Esophagus muscularis mucosa (tissue), 4 donors: ENCODE measurements at regions not wholly inside any gene's neighbourhood (a gene's known extent, or its start where the extent isn't known, plus 50 kb on each side); places are given as distances from the start of the nearest gene placed in this dataset.

Experiments used
- DNase-seq: peaks from one replicate; pipeline ENCODE4 v3.0.0-alpha.2; 2017; ENCODE audit errors: extremely low spot score
- H3K27ac ChIP-seq, 4 donors: fragments of 200-600 bp; sonication (generic); replicated peaks in 1 of 4; 1 replicate in 3 of 4; 2 replicates in 1 of 4; pipeline ENCODE4 v1.5.1; 2016 to 2019; ENCODE audit warnings: mild to moderate bottlenecking in 1 of 4
- H3K27me3 ChIP-seq, 4 donors: fragments of 200-600 bp; sonication (generic); one replicate each; pipeline versions ENCODE4 v1.5.1 to v1.6.0; 2016 to 2019
- H3K36me3 ChIP-seq, 4 donors: fragments of 200-600 bp; sonication (generic); one replicate each; pipeline ENCODE4 v1.5.1; 2016 to 2019
- H3K4me1 ChIP-seq, 4 donors: fragments of 200-600 bp; sonication (generic); one replicate each; pipeline ENCODE4 v1.5.1; 2016 to 2019
- H3K4me3 ChIP-seq, 4 donors: fragments of 200-600 bp; sonication (generic); 1 replicate in 2 of 4; 2 replicates in 2 of 4; pipeline ENCODE4 v1.5.1; 2016 to 2019; ENCODE audit warnings: mild to moderate bottlenecking in 4 of 4, moderate library complexity in 1 of 4
- H3K9me3 ChIP-seq, 4 donors: fragments of 200-600 bp; sonication (generic); 1 replicate in 3 of 4; 2 replicates in 1 of 4; pipeline ENCODE4 v1.5.1; 2016 to 2019
- EP300 ChIP-seq: sonication (generic); formaldehyde crosslinking; IDR thresholded peaks from one replicate; pipeline ENCODE4 v1.6.1; 2017; ENCODE audit warnings: antibody characterized with exemption
- POLR2A ChIP-seq: fragments of 450-650 bp; IDR thresholded peaks from one replicate; pipeline ENCODE4 v1.6.1; 2017; ENCODE audit warnings: antibody characterized with exemption, moderate library complexity, mild to moderate bottlenecking, low read depth
- POLR2AphosphoS5 ChIP-seq, 2 donors: sonication (generic); formaldehyde crosslinking; IDR thresholded peaks; one replicate each; pipeline ENCODE4 v1.6.1; 2017; ENCODE audit warnings: antibody characterized with exemption in 2 of 2
- WGBS: methylation state at CpG from one replicate; pipeline ENCODE4 v1.1.5; 2018; 5-methylcytosine and 5-hydroxymethylcytosine counted together
- intact Hi-C: fragments of 100-400 bp; cut with DNase I; formaldehyde crosslinking; loops from one replicate; pipeline ENCODE4 v1.15.1; 2023
- TF ChIP-seq, protein P1 (sequence below), 3 experiments: fragments of 200-600 bp in 2 of 3; fragments of 450-650 bp in 1 of 3; sonication (generic) in 2 of 3; IDR thresholded peaks; one replicate each; pipeline ENCODE4 v1.5.1; 2017 to 2019; ENCODE audit warnings: antibody characterized with exemption in 3 of 3, mild to moderate bottlenecking in 2 of 3, moderate library complexity in 1 of 3

DNA sequence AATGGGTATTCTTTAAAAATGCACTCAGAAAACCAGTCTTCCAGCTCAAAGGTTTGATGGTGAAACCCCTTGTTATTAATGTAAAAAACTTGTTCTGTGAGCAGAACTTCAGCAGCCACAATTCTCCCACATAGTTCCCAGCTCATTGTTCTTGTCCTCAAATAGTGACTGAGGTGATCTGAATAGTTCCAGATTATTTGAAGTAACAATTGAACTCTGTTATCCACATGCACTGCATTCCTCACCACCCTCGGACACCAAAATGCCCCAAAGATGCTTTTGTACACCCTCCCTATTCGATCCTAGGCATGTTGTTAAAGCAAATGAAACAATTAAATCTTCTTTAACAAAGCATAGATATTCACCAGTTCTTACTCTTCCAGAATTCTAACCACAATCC, 2186.8 kb upstream of the CELF4 start:
- intact Hi-C loops, result no loop called here

DNA sequence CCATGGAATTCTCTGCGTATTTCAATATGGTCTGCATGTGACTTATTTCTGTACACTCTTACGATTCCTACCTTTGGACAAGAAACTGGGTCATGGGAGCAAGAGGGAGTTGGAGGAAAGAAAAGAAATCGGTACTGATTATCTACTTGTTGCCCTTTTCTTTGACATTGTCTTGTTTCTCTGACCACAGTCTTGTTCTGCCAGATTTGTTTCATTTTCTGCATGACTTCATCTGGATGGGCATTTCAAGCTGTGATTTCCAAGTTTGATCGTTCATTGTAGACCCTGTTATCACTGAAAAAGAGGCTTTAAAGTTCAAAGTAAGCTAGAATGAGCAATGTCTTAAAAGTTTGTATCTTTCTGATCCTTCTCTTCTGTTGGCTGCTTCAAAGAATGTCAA, 2186.3 kb upstream of the CELF4 start:
- H3K9me3 ChIP-seq, result no peaks in the 10 kb centered on the region
- no peaks in the 10 kb centered on the region for H3K36me3 ChIP-seq
- DNase-seq, result no peak
- no peak for TF ChIP-seq EP300
- TF ChIP-seq POLR2A, result no peak
- TF ChIP-seq, protein P1, sequence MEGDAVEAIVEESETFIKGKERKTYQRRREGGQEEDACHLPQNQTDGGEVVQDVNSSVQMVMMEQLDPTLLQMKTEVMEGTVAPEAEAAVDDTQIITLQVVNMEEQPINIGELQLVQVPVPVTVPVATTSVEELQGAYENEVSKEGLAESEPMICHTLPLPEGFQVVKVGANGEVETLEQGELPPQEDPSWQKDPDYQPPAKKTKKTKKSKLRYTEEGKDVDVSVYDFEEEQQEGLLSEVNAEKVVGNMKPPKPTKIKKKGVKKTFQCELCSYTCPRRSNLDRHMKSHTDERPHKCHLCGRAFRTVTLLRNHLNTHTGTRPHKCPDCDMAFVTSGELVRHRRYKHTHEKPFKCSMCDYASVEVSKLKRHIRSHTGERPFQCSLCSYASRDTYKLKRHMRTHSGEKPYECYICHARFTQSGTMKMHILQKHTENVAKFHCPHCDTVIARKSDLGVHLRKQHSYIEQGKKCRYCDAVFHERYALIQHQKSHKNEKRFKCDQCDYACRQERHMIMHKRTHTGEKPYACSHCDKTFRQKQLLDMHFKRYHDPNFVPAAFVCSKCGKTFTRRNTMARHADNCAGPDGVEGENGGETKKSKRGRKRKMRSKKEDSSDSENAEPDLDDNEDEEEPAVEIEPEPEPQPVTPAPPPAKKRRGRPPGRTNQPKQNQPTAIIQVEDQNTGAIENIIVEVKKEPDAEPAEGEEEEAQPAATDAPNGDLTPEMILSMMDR (IDR thresholded peaks at IDR 0.05), result no peak
- no peak for TF ChIP-seq POLR2AphosphoS5 (IDR thresholded peaks at IDR 0.05)
- no peaks in the 10 kb centered on the region for H3K4me1 ChIP-seq
- H3K4me3 ChIP-seq, result no peak overlapping the region
- WGBS, result 94% methylated on average over 4 of the region's 4 CpGs
- H3K27me3 ChIP-seq, result no peaks in the 10 kb centered on the region
- intact Hi-C loops, result no loop called here
- H3K27ac ChIP-seq, result no peak overlapping the region

More for the DNA sequence above, 2186.8 kb upstream of the CELF4 start:
- Histone ChIP-seq H3K9me3 (no peaks in the 10 kb centered on the region), H3K36me3 (no peaks in the 10 kb centered on the region), H3K4me3 (no peak overlapping the region), H3K27ac (no peak overlapping the region), H3K4me1 (no peaks in the 10 kb centered on the region), H3K27me3 (no peaks in the 10 kb centered on the region)
- TF ChIP-seq POLR2A (no peak), POLR2AphosphoS5 (IDR thresholded peaks at IDR 0.05) (no peak), EP300 (no peak)
- TF ChIP-seq, protein P1 (IDR thresholded peaks at IDR 0.05), result no peak
- WGBS, result 60% methylated on average over 2 of the region's 2 CpGs
- no peak for DNase-seq

DNA sequence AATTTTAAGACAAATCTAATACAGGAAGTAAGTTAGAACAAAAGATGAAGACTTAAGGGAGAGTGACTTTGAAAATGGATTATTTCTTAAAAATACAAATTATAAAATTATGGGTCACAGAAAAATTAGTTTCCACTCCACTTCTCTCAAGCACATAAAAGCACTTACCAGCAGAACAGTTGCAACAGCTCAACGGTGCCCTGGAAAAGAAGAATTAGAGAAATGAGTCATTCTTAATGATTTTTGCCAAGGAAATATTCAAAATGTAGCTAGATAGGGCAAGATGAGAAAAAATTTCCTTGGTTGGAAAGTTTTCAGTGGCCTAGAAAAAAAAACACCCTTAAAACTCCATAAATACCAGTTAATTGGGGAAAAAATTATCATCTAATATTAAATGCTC, 2185.6 kb upstream of the CELF4 start:
- H3K4me1 ChIP-seq, result no peaks in the 10 kb centered on the region
- no peaks in the 10 kb centered on the region for H3K27me3 ChIP-seq
- H3K36me3 ChIP-seq, result no peaks in the 10 kb centered on the region
- intact Hi-C loops, result no loop called here
- TF ChIP-seq EP300 (no peak), POLR2A (no peak), POLR2AphosphoS5 (IDR thresholded peaks at IDR 0.05) (no peak)
- TF ChIP-seq, protein P1 (IDR thresholded peaks at IDR 0.05), result no peak
- 70% methylated on average over 1 of the region's 1 CpG for WGBS
- H3K27ac ChIP-seq, result no peak overlapping the region
- DNase-seq, result no peak
- no peak overlapping the region for H3K4me3 ChIP-seq
- no peaks in the 10 kb centered on the region for H3K9me3 ChIP-seq

DNA sequence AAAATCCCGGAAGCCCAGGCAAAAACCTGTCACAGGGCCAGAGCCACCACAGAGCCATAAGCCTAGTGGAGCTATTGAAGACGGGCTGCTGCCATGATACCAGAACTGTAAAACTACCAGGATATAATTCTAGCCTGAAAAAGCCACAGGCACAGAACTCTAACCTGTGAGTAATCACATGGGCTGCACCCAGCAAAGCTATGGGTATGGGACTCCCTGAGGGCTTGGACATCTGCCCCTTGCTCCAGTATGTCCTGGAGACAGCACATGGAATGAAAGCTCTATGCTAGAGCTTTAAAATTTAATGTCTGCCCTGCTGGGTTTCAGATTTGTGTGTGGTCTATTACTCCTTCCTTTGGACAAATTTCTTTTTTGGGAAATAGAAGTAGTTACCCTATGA, 2183.6 kb upstream of the CELF4 start:
- TF ChIP-seq EP300 (no peak), POLR2A (no peak), POLR2AphosphoS5 (IDR thresholded peaks at IDR 0.05) (no peak)
- TF ChIP-seq, protein P1 (IDR thresholded peaks at IDR 0.05), result no peak
- intact Hi-C loops, result no loop called here
- H3K27me3 ChIP-seq, result no peaks in the 10 kb centered on the region
- no peaks in the 10 kb centered on the region for H3K4me1 ChIP-seq
- H3K9me3 ChIP-seq, result no peaks in the 10 kb centered on the region
- DNase-seq, result no peak
- H3K36me3 ChIP-seq, result no peaks in the 10 kb centered on the region
- no peak overlapping the region for H3K4me3 ChIP-seq
- 100% methylated on average over 2 of the region's 2 CpGs for WGBS
- H3K27ac ChIP-seq, result no peak overlapping the region

DNA sequence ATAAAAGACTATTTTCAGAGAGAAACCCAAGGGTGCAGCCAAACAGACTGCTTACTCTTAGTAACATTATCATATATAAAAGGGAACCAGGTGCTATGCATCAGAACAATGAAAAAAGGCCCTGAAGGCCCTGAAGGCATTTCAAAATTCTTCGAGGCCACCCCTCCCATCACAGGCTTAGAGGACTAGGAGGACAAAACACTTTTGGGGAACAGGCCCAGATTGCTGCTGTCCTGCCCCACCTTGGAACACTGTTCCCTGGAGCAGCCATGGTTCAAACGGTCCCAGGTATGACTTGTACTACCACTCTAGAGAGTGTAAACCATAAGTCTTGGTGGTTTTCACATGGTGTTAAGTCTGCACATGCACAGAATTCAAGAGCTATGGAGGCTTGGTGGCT, 2183.1 kb upstream of the CELF4 start:
- TF ChIP-seq POLR2A, result no peak
- no peak for TF ChIP-seq EP300
- no peak for TF ChIP-seq POLR2AphosphoS5 (IDR thresholded peaks at IDR 0.05)
- TF ChIP-seq, protein P1 (IDR thresholded peaks at IDR 0.05), result no peak
- DNase-seq, result no peak
- no peaks in the 10 kb centered on the region for H3K27me3 ChIP-seq
- H3K27ac ChIP-seq, result no peak overlapping the region
- WGBS, result 73% methylated on average over 2 of the region's 2 CpGs
- no peak overlapping the region for H3K4me3 ChIP-seq
- no peaks in the 10 kb centered on the region for H3K36me3 ChIP-seq
- H3K9me3 ChIP-seq, result no peaks in the 10 kb centered on the region
- intact Hi-C loops, result no loop called here
- H3K4me1 ChIP-seq, result no peaks in the 10 kb centered on the region
